HG02588 (cell line): ENCODE measurements at regions not wholly inside any gene's neighbourhood (a gene's known extent, or its start where the extent isn't known, plus 50 kb on each side); places are given as distances from the start of the nearest gene placed in this dataset.
"Not testable (repeated sequence)": the region's sequence is repeated elsewhere in the genome, so short reads cannot be mapped to it uniquely, and the experiment has no call there.

Source experiments
- ATAC-seq: cut with Tn5 transposase; IDR thresholded peaks from one replicate; pipeline ENCODE4 v1.9.1; 2021; ENCODE audit warnings: mild to moderate bottlenecking, moderate library complexity; ENCODE audit not compliant: unreplicated experiment

- no peak for ATAC-seq
These were observed 2348.4 kb downstream of the PCDH7 start for GRCh38 chr4:33068539-33068938.

- no peak for ATAC-seq
These were observed 2351.4 kb downstream of the PCDH7 start for GRCh38 chr4:33071535-33071934.

- ATAC-seq: no peak
These were observed 2352.3 kb downstream of the PCDH7 start for GRCh38 chr4:33072298-33073089.

- ATAC-seq: no peak
These were observed 2353.6 kb downstream of the PCDH7 start for GRCh38 chr4:33073811-33074210.

GRCh38 chr4:33078145-33078544, 2358.0 kb downstream of the PCDH7 start:
- no peak for ATAC-seq

- ATAC-seq: no peak
These were observed 2360.1 kb downstream of the PCDH7 start for GRCh38 chr4:33080275-33080674.

- ATAC-seq: no peak
These were observed 2365.5 kb downstream of the PCDH7 start for GRCh38 chr4:33085709-33086108.

- no peak for ATAC-seq
These were observed 2366.3 kb downstream of the PCDH7 start for GRCh38 chr4:33086331-33086925.

- ATAC-seq: no peak
These were observed 2368.5 kb downstream of the PCDH7 start for GRCh38 chr4:33088713-33089112.

GRCh38 chr4:33090910-33091309, 2370.7 kb downstream of the PCDH7 start:
- no peak for ATAC-seq

GRCh38 chr4:33091961-33092360, 2371.8 kb downstream of the PCDH7 start:
- ATAC-seq: no peak

- no peak for ATAC-seq
These were observed 2384.1 kb downstream of the PCDH7 start for GRCh38 chr4:33104273-33104672.

GRCh38 chr4:33107814-33108213, 2387.6 kb downstream of the PCDH7 start:
- ATAC-seq: no peak

- no peak for ATAC-seq
These were observed 2390.9 kb downstream of the PCDH7 start for GRCh38 chr4:33111117-33111516.

GRCh38 chr4:33116871-33117270, 2396.7 kb downstream of the PCDH7 start:
- ATAC-seq: no peak

GRCh38 chr4:33126002-33126401, 2405.8 kb downstream of the PCDH7 start:
- no peak for ATAC-seq

GRCh38 chr4:33130662-33131061, 2410.5 kb downstream of the PCDH7 start:
- not testable (repeated sequence) for ATAC-seq

- no peak for ATAC-seq
These were observed 2413.6 kb downstream of the PCDH7 start for GRCh38 chr4:33133723-33134122.

- no peak for ATAC-seq
These were observed 2414.2 kb downstream of the PCDH7 start for GRCh38 chr4:33134366-33134765.

- no peak for ATAC-seq
These were observed 2429.7 kb downstream of the PCDH7 start for GRCh38 chr4:33149658-33150524.

GRCh38 chr4:33150525-33150910, 2430.3 kb downstream of the PCDH7 start:
- no peak for ATAC-seq

GRCh38 chr4:33160126-33160525, 2440.0 kb downstream of the PCDH7 start:
- ATAC-seq: no peak
